ENCODE measurements at regions not wholly inside any gene's neighbourhood (a gene's known extent, or its start where the extent isn't known, plus 50 kb on each side); places are given as distances from the start of the nearest gene placed in this dataset.

DNA sequence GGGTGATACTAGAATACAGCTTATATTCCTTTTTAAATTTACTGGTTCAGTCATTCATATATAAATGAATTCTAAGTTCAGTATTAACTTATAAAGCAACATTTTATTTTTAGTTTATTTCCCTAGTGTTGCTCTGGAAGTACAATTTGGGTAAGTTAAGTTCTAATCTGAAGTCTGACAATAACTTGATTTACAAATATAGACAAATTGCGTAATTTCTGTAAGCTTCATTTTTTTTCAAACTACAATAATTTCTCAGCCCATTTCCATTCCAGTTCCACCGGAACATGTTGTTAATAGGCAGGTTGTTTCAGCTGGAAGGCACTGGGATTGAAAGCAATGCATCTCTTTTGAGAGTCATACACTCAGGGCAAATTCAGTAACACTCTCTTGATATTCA is 2000.7 kb downstream of the OLFM4 start:
- TF ChIP-seq, protein P1, sequence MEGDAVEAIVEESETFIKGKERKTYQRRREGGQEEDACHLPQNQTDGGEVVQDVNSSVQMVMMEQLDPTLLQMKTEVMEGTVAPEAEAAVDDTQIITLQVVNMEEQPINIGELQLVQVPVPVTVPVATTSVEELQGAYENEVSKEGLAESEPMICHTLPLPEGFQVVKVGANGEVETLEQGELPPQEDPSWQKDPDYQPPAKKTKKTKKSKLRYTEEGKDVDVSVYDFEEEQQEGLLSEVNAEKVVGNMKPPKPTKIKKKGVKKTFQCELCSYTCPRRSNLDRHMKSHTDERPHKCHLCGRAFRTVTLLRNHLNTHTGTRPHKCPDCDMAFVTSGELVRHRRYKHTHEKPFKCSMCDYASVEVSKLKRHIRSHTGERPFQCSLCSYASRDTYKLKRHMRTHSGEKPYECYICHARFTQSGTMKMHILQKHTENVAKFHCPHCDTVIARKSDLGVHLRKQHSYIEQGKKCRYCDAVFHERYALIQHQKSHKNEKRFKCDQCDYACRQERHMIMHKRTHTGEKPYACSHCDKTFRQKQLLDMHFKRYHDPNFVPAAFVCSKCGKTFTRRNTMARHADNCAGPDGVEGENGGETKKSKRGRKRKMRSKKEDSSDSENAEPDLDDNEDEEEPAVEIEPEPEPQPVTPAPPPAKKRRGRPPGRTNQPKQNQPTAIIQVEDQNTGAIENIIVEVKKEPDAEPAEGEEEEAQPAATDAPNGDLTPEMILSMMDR (IDR thresholded peaks at IDR 0.05): no peak
- no peak for TF ChIP-seq EP300 (IDR thresholded peaks at IDR 0.05)

All from sigmoid colon (tissue), 4 donors.